ENCODE measurements at regions not wholly inside any gene's neighbourhood (a gene's known extent, or its start where the extent isn't known, plus 50 kb on each side); places are given as distances from the start of the nearest gene placed in this dataset.
A peak's percentile ranks its signal among the peaks of the same experiment; 100 is the strongest.

- Mint-ChIP-seq H3K27ac (peak overlapping the region; percentile 12 to 83 (median 57)), H3K36me3 (ENCODE audit: low read depth) (no peaks in the 10 kb centered on the region), H3K4me1 (peaks cover 30% of the 10 kb centered on the region), H3K4me3 (no peak overlapping the region), H3K9me3 (no peaks in the 10 kb centered on the region), H3K27me3 (ENCODE audit: low read depth) (no peaks in the 10 kb centered on the region)
- no peak for TF ChIP-seq CTCF (IDR thresholded peaks at IDR 0.05; ENCODE audit: unreplicated experiment in 3 of 3)
Observed at GRCh38 chr13:47546391-47547225, 454.5 kb downstream of the SUCLA2 start.

- H3K4me1 Mint-ChIP-seq: peaks cover 30% of the 10 kb centered on the region
- H3K4me3 Mint-ChIP-seq: no peak overlapping the region
- peak overlapping the region; percentile 57 to 83 (median 62) for H3K27ac Mint-ChIP-seq
- TF ChIP-seq CTCF (IDR thresholded peaks at IDR 0.05; ENCODE audit: unreplicated experiment in 3 of 3): no peak
- H3K27me3 Mint-ChIP-seq (ENCODE audit: low read depth): no peaks in the 10 kb centered on the region
- H3K36me3 Mint-ChIP-seq (ENCODE audit: low read depth): no peaks in the 10 kb centered on the region
- no peaks in the 10 kb centered on the region for H3K9me3 Mint-ChIP-seq
Observed at GRCh38 chr13:47545201-47546024, 455.7 kb downstream of the SUCLA2 start.

GRCh38 chr13:47539317-47539716, 461.8 kb downstream of the SUCLA2 start:
- no peak for TF ChIP-seq CTCF (IDR thresholded peaks at IDR 0.05; ENCODE audit: unreplicated experiment in 3 of 3)

GRCh38 chr13:47523771-47524170, 477.3 kb downstream of the SUCLA2 start:
- no peak for TF ChIP-seq CTCF (IDR thresholded peaks at IDR 0.05; ENCODE audit: unreplicated experiment in 3 of 3)
- no peak overlapping the region for H3K4me3 Mint-ChIP-seq
- H3K27me3 Mint-ChIP-seq (ENCODE audit: low read depth): no peaks in the 10 kb centered on the region
- H3K27ac Mint-ChIP-seq: no peak overlapping the region
- no peaks in the 10 kb centered on the region for H3K4me1 Mint-ChIP-seq
- H3K9me3 Mint-ChIP-seq: no peaks in the 10 kb centered on the region
- H3K36me3 Mint-ChIP-seq (ENCODE audit: low read depth): no peaks in the 10 kb centered on the region

More at GRCh38 chr13:47539317-47539716, 461.8 kb downstream of the SUCLA2 start:
- no peak overlapping the region for H3K27ac Mint-ChIP-seq
- no peaks in the 10 kb centered on the region for H3K27me3 Mint-ChIP-seq (ENCODE audit: low read depth)
- H3K36me3 Mint-ChIP-seq (ENCODE audit: low read depth): no peaks in the 10 kb centered on the region
- H3K4me3 Mint-ChIP-seq: no peak overlapping the region
- peaks cover 14% of the 10 kb centered on the region for H3K9me3 Mint-ChIP-seq
- H3K4me1 Mint-ChIP-seq: no peaks in the 10 kb centered on the region

GRCh38 chr13:47521890-47522487, 479.1 kb downstream of the SUCLA2 start:
- TF ChIP-seq CTCF (IDR thresholded peaks at IDR 0.05; ENCODE audit: unreplicated experiment in 3 of 3): no peak
- Mint-ChIP-seq H3K4me3 (no peak overlapping the region), H3K27me3 (ENCODE audit: low read depth) (no peaks in the 10 kb centered on the region), H3K9me3 (peaks cover 3% of the 10 kb centered on the region), H3K4me1 (no peaks in the 10 kb centered on the region), H3K27ac (no peak overlapping the region), H3K36me3 (ENCODE audit: low read depth) (no peaks in the 10 kb centered on the region)

Measured in nephron (organoid).